ENCODE measurements at regions not wholly inside any gene's neighbourhood (a gene's known extent, or its start where the extent isn't known, plus 50 kb on each side); places are given as distances from the start of the nearest gene placed in this dataset.

GRCh38 chr6:165204807-165205545 is 104.4 kb downstream of the C6orf118 start:
- Histone ChIP-seq H3K4me1 (replicated peaks) (no peaks in the 10 kb centered on the region), H3K27ac (no peak overlapping the region), H3K27me3 (replicated peaks; ENCODE audit: insufficient read depth) (no peaks in the 10 kb centered on the region), H3K4me3 (no peak overlapping the region), H3K9me3 (no peaks in the 10 kb centered on the region), H3K36me3 (no peaks in the 10 kb centered on the region)
- DNase-seq (ENCODE audit: low spot score) = no peak
- intact Hi-C loops (cut with DNase I) = no loop called here
- TF ChIP-seq CTCF (IDR thresholded peaks at IDR 0.05) (no peak), POLR2AphosphoS5 (IDR thresholded peaks at IDR 0.05) (no peak), POLR2A (IDR thresholded peaks at IDR 0.05) (no peak)
- WGBS = 77% methylated on average over 2 of the region's 2 CpGs

- Histone ChIP-seq H3K27ac (no peak overlapping the region), H3K27me3 (replicated peaks; ENCODE audit: insufficient read depth) (no peaks in the 10 kb centered on the region), H3K4me3 (no peak overlapping the region), H3K36me3 (no peaks in the 10 kb centered on the region), H3K4me1 (replicated peaks) (no peaks in the 10 kb centered on the region), H3K9me3 (no peaks in the 10 kb centered on the region)
- no peak for DNase-seq (ENCODE audit: low spot score)
- TF ChIP-seq POLR2AphosphoS5 (IDR thresholded peaks at IDR 0.05) (no peak), CTCF (IDR thresholded peaks at IDR 0.05) (no peak), POLR2A (IDR thresholded peaks at IDR 0.05) (no peak)
- intact Hi-C loops (cut with DNase I) = no loop called here
- 35% methylated on average over 1 of the region's 1 CpG for WGBS
These were observed 109.2 kb downstream of the C6orf118 start for GRCh38 chr6:165200178-165200577.

GRCh38 chr6:165191461-165191860 is 117.9 kb downstream of the C6orf118 start:
- Histone ChIP-seq H3K4me3 (no peak overlapping the region), H3K36me3 (no peaks in the 10 kb centered on the region), H3K27me3 (replicated peaks; ENCODE audit: insufficient read depth) (no peaks in the 10 kb centered on the region), H3K4me1 (replicated peaks) (no peaks in the 10 kb centered on the region), H3K9me3 (no peaks in the 10 kb centered on the region), H3K27ac (no peak overlapping the region)
- 92% methylated on average over 2 of the region's 2 CpGs for WGBS
- TF ChIP-seq CTCF (IDR thresholded peaks at IDR 0.05) (no peak), POLR2A (IDR thresholded peaks at IDR 0.05) (no peak)
- DNase-seq (ENCODE audit: low spot score) = no peak
- intact Hi-C loops (cut with DNase I) = no loop called here

- no peak for TF ChIP-seq CTCF (IDR thresholded peaks at IDR 0.05)
- no peak for TF ChIP-seq POLR2AphosphoS5 (IDR thresholded peaks at IDR 0.05)
- no peak for TF ChIP-seq POLR2A (IDR thresholded peaks at IDR 0.05)
- DNase-seq (ENCODE audit: low spot score) = no peak
- Histone ChIP-seq H3K9me3 (no peaks in the 10 kb centered on the region), H3K27ac (no peak overlapping the region), H3K27me3 (replicated peaks; ENCODE audit: insufficient read depth) (no peaks in the 10 kb centered on the region), H3K4me1 (replicated peaks) (no peaks in the 10 kb centered on the region), H3K36me3 (no peaks in the 10 kb centered on the region), H3K4me3 (no peak overlapping the region)
- WGBS = 64% methylated on average over 10 of the region's 10 CpGs
- intact Hi-C loops (cut with DNase I) = no loop called here
These were observed 122.8 kb downstream of the C6orf118 start for GRCh38 chr6:165186441-165187205.

GRCh38 chr6:165186041-165186440 is 123.4 kb downstream of the C6orf118 start:
- intact Hi-C loops (cut with DNase I) = no loop called here
- TF ChIP-seq POLR2A (IDR thresholded peaks at IDR 0.05) = no peak
- Histone ChIP-seq H3K9me3 (no peaks in the 10 kb centered on the region), H3K4me3 (no peak overlapping the region), H3K36me3 (no peaks in the 10 kb centered on the region), H3K27ac (no peak overlapping the region), H3K4me1 (replicated peaks) (no peaks in the 10 kb centered on the region), H3K27me3 (replicated peaks; ENCODE audit: insufficient read depth) (no peaks in the 10 kb centered on the region)
- 78% methylated on average over 6 of the region's 7 CpGs for WGBS
- DNase-seq (ENCODE audit: low spot score) = no peak
